ENCODE measurements at regions not wholly inside any gene's neighbourhood (a gene's known extent, or its start where the extent isn't known, plus 50 kb on each side); places are given as distances from the start of the nearest gene placed in this dataset.

DNA sequence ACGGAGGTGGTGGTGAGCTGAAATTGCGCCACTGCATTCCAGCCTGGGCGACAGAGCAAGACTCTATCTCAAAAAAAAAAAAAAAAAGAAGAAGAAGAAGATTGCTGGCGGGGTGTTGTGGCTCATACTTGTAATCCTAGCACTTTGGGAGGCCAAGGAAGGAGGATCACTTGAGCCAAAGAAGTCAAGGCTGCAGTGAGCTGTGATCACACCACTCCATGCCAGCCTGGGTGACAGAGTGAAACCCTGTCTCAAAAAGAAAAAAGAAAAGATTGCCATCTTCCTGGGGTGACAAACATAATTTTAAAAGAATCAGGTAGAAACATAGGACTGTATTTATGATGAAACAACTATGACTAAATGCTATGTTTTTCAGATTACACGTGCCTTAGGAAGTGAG, 55.1 kb upstream of the EML4 start:
- DNase-seq (ENCODE audit: low spot score in 2 of 2): no peak
- intact Hi-C loops (cut with DNase I; ENCODE audit: low total_unique reads): no loop called here
- no peaks in the 10 kb centered on the region for H3K27me3 ChIP-seq
- no peaks in the 10 kb centered on the region for H3K36me3 ChIP-seq
- no peaks in the 10 kb centered on the region for H3K9me3 ChIP-seq
- TF ChIP-seq POLR2A (IDR thresholded peaks at IDR 0.05) (no peak), POLR2AphosphoS5 (IDR thresholded peaks at IDR 0.05) (no peak)
- TF ChIP-seq, protein P1, sequence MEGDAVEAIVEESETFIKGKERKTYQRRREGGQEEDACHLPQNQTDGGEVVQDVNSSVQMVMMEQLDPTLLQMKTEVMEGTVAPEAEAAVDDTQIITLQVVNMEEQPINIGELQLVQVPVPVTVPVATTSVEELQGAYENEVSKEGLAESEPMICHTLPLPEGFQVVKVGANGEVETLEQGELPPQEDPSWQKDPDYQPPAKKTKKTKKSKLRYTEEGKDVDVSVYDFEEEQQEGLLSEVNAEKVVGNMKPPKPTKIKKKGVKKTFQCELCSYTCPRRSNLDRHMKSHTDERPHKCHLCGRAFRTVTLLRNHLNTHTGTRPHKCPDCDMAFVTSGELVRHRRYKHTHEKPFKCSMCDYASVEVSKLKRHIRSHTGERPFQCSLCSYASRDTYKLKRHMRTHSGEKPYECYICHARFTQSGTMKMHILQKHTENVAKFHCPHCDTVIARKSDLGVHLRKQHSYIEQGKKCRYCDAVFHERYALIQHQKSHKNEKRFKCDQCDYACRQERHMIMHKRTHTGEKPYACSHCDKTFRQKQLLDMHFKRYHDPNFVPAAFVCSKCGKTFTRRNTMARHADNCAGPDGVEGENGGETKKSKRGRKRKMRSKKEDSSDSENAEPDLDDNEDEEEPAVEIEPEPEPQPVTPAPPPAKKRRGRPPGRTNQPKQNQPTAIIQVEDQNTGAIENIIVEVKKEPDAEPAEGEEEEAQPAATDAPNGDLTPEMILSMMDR (IDR thresholded peaks at IDR 0.05): no peak
- no peak overlapping the region for H3K4me3 ChIP-seq
- no peak overlapping the region for H3K27ac ChIP-seq
- peaks cover 0 to 20% of the 10 kb centered on the region in 2 donors for H3K4me1 ChIP-seq

DNA sequence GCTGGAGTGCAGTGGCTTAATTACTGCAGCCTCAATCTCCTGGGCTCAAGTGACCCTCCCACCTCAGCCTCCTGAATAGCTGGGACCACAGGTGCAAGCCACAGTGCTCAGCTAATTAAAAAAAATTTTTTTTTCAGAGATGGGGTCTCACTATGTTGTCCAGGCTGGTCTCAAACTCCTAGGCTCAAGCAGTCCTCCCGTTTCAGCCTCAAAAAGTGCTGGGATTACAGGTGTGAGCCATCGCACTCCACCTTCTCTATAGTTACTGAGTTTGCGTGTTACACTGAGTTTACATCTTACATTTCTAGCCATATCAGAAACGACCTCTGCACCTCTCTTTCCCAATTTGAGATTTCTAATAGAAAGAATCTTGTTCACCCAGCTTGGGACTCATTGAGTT, 53.6 kb upstream of the EML4 start:
- Histone ChIP-seq H3K4me1 (peaks cover 0 to 23% of the 10 kb centered on the region in 2 donors), H3K4me3 (no peak overlapping the region), H3K27me3 (no peaks in the 10 kb centered on the region), H3K27ac (peak overlapping the region in 1 of 2 donors; percentile 10), H3K9me3 (no peaks in the 10 kb centered on the region), H3K36me3 (no peaks in the 10 kb centered on the region)
- intact Hi-C loops (cut with DNase I; ENCODE audit: low total_unique reads): no loop called here
- TF ChIP-seq, protein P1 (IDR thresholded peaks at IDR 0.05): no peak
- TF ChIP-seq POLR2AphosphoS5 (IDR thresholded peaks at IDR 0.05) (no peak), POLR2A (IDR thresholded peaks at IDR 0.05) (no peak)
- no peak for DNase-seq (ENCODE audit: low spot score in 2 of 2)

DNA sequence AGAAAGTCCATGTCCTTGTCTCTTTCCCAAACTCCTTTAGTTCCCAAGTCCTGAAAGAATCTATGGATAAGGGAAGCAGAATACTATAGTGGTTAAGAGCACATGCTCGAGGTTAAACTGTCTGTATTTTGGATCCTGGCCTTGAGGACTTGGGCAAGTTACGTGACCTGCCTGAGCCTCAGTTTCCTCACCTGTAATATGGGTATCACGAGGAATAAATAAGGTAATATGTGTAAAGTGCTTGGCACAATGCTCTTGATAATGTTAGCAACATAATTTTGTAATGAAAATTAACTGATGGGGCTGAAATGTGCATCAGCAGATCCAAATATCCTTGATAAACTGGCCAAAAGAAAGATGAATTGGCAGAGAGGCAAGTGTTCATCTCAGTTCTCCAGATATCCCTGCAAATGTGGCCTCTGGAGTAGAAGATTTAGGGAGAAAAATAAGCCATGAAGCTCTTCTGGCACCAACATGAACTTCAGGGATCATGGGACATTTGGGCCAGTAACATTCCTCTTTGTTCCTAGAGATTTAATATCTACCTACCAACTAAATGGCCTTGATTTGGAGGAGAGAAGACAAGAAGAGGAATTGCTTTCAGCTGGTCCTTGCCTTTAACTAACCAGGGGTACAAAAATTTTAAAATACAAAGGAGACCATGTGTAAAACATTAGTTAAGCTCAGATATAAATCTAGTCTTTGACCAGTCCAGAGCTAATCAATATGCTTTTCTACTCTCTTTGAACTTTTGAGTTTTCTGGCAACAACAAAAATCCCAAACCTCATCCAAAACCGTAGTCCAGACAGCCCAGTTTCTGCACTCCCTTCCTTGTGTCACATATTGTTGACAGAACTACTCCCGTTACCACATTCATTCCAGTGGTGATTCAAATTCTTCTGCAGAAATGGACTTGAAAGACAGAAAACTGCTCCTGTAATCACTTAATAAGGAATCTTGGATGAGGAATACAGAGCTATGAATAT, 52.7 kb upstream of the EML4 start:
- Histone ChIP-seq H3K27me3 (no peaks in the 10 kb centered on the region), H3K4me3 (no peak overlapping the region), H3K9me3 (no peaks in the 10 kb centered on the region), H3K36me3 (no peaks in the 10 kb centered on the region), H3K4me1 (peaks cover 0 to 23% of the 10 kb centered on the region in 2 donors), H3K27ac (peak overlapping the region; percentile 10)
- no peak for DNase-seq (ENCODE audit: low spot score in 2 of 2)
- no peak for TF ChIP-seq POLR2A (IDR thresholded peaks at IDR 0.05)
- TF ChIP-seq POLR2AphosphoS5 (IDR thresholded peaks at IDR 0.05): no peak
- TF ChIP-seq, protein P1 (IDR thresholded peaks at IDR 0.05): no peak
- intact Hi-C loops (cut with DNase I; ENCODE audit: low total_unique reads): no loop called here

DNA sequence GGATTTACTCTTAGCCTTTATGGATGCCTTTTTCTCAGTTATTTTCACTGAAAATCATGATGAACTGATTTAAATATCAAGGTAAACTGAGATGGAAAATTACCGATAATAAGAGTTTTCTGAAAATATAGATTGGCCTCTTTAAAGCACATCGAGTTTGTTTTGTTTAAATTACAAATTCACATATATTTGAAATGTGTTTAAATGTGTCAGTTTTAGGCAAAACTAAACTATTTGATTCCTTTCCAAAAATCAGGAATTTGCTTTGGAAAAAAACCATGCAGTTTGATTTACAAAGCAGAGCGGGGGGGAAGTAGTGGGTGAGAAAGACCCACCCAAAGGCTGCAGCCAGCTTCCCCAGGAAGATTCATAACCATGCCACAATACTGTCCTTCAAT, 52.0 kb upstream of the EML4 start:
- Histone ChIP-seq H3K4me1 (peaks cover 0 to 23% of the 10 kb centered on the region in 2 donors), H3K9me3 (no peaks in the 10 kb centered on the region), H3K27me3 (no peaks in the 10 kb centered on the region), H3K4me3 (no peak overlapping the region), H3K27ac (peak overlapping the region in 1 of 2 donors; percentile 62), H3K36me3 (no peaks in the 10 kb centered on the region)
- DNase-seq (ENCODE audit: low spot score in 2 of 2): no peak
- TF ChIP-seq POLR2AphosphoS5 (IDR thresholded peaks at IDR 0.05) (no peak), POLR2A (IDR thresholded peaks at IDR 0.05) (no peak)
- TF ChIP-seq, protein P1 (IDR thresholded peaks at IDR 0.05): no peak
- intact Hi-C loops (cut with DNase I; ENCODE audit: low total_unique reads): no loop called here

All from breast epithelium (tissue), 4 donors.